ENCODE measurements at regions not wholly inside any gene's neighbourhood (a gene's known extent, or its start where the extent isn't known, plus 50 kb on each side); places are given as distances from the start of the nearest gene placed in this dataset.

DNA sequence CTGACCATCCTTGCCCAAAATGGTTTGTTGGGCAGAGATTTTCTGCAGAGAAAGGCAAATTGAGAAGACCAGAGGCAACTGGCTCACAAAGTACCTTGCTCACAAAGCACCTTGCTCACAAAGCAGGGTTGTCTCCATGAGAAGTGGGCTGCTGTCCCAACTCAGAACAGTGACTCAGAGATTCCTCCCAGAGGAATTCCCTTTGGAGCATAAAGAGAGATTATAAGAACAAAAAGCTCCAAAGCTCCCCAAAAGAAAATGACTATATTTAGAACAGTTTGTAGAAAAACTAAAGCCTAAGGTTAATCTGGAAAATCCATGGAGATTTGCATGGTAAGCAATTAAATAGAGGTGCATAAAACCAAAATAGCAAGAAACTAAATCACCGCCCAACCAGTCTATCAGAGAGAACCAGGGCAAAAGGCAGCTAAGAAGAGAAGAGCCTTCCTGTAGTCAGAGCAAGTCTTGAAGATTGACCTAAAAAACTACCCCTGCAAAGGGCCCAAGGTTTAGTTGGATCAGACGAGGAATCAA lies 731.4 kb downstream of the FAT4 start:
- intact Hi-C loops (cut with DNase I; ENCODE audit: low total_unique reads): no loop called here
- WGBS, 5 donors: 49 to 100% (median 61%) methylated on average over 2 of the region's 2 CpGs
- Histone ChIP-seq H3K36me3 (no peaks in the 10 kb centered on the region), H3K4me1 (no peaks in the 10 kb centered on the region), H3K4me3 (no peak overlapping the region), H3K27ac (no peak overlapping the region), H3K27me3 (replicated peaks in 1 of 7) (no peaks in the 10 kb centered on the region), H3K9me3 (peaks cover 0 to 8% (median 0%) of the 10 kb centered on the region in 8 donors)
- TF ChIP-seq POLR2A (IDR thresholded peaks at IDR 0.05) (no peak), POLR2AphosphoS5 (IDR thresholded peaks at IDR 0.05) (no peak)
- TF ChIP-seq, protein P1, sequence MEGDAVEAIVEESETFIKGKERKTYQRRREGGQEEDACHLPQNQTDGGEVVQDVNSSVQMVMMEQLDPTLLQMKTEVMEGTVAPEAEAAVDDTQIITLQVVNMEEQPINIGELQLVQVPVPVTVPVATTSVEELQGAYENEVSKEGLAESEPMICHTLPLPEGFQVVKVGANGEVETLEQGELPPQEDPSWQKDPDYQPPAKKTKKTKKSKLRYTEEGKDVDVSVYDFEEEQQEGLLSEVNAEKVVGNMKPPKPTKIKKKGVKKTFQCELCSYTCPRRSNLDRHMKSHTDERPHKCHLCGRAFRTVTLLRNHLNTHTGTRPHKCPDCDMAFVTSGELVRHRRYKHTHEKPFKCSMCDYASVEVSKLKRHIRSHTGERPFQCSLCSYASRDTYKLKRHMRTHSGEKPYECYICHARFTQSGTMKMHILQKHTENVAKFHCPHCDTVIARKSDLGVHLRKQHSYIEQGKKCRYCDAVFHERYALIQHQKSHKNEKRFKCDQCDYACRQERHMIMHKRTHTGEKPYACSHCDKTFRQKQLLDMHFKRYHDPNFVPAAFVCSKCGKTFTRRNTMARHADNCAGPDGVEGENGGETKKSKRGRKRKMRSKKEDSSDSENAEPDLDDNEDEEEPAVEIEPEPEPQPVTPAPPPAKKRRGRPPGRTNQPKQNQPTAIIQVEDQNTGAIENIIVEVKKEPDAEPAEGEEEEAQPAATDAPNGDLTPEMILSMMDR (IDR thresholded peaks at IDR 0.05 in 8 of 11, conservative IDR thresholded peaks at IDR 0.05 in 3 of 11): no peak
- DNase-seq: no peak

DNA sequence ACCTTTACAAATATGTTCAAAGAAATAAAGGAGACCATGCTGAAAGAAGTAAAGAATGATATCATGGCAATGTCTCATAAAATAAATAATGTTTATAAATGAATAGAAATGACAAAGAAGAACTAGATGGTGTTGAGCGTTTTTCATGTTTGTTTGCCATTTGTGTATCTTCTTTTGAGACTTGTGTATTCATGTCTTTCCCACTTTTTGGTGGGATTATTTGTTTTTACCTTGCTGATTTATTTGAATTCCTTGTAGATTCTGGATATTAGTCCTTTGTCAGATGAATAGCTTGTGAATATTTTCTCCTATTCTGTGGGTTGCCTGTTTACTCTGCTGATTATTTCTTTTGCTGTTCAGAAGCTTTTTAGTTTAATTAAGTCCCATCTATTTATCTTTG lies 732.4 kb downstream of the FAT4 start:
- Histone ChIP-seq H3K36me3 (no peaks in the 10 kb centered on the region), H3K4me1 (no peaks in the 10 kb centered on the region), H3K9me3 (peaks cover 0 to 8% (median 0%) of the 10 kb centered on the region in 8 donors), H3K4me3 (no peak overlapping the region), H3K27me3 (replicated peaks in 1 of 7) (no peaks in the 10 kb centered on the region), H3K27ac (no peak overlapping the region)
- 72 to 86% (median 75%) methylated on average over 1 of the region's 1 CpG for WGBS, 5 donors
- intact Hi-C loops (cut with DNase I; ENCODE audit: low total_unique reads): no loop called here
- no peak for DNase-seq
- TF ChIP-seq POLR2A (IDR thresholded peaks at IDR 0.05): no peak
- TF ChIP-seq, protein P1 (IDR thresholded peaks at IDR 0.05 in 8 of 11, conservative IDR thresholded peaks at IDR 0.05 in 3 of 11): no peak
- no peak for TF ChIP-seq POLR2AphosphoS5 (IDR thresholded peaks at IDR 0.05)

DNA sequence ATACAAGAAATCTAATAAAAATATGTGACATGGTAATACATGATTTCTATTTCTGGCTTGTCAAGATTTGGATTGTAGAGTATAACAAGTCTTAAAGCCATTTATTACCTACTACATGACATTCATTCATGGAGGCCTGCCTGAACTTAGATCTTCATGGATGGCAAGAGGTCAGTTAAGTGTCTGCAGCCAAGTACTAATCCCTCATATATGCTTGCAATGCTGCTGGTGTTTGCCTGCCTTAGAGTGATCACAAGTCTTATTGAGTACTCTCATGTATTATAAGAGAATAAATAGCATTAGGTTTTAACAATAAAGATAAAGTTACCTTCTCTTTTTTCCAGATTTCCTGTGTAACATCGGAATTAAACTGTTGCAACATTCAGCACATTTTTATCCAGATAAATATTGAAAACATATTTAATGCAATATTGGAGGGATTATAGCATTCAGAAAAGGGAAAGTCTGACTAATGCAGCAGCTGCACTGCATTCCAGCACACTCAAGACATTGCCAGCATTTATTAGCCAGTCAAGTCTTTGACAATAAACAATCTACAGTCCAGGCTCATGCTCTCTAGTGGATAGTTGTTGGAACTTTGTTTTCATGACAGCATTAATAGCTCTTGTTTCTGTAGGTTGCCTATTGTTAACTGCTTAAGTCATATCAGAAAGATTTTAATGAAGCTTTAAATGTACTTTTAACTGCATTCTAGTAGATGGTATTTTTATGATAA lies 737.1 kb downstream of the FAT4 start:
- Histone ChIP-seq H3K4me1 (no peaks in the 10 kb centered on the region), H3K36me3 (no peaks in the 10 kb centered on the region), H3K9me3 (peaks cover 0 to 7% (median 0%) of the 10 kb centered on the region in 8 donors), H3K27ac (no peak overlapping the region), H3K4me3 (no peak overlapping the region), H3K27me3 (replicated peaks in 1 of 7) (no peaks in the 10 kb centered on the region)
- 66 to 87% (median 74%) methylated on average over 1 of the region's 1 CpG for WGBS, 5 donors
- intact Hi-C loops (cut with DNase I; ENCODE audit: low total_unique reads): no loop called here
- no peak for DNase-seq
- TF ChIP-seq POLR2AphosphoS5 (IDR thresholded peaks at IDR 0.05) (no peak), POLR2A (IDR thresholded peaks at IDR 0.05) (no peak)

DNA sequence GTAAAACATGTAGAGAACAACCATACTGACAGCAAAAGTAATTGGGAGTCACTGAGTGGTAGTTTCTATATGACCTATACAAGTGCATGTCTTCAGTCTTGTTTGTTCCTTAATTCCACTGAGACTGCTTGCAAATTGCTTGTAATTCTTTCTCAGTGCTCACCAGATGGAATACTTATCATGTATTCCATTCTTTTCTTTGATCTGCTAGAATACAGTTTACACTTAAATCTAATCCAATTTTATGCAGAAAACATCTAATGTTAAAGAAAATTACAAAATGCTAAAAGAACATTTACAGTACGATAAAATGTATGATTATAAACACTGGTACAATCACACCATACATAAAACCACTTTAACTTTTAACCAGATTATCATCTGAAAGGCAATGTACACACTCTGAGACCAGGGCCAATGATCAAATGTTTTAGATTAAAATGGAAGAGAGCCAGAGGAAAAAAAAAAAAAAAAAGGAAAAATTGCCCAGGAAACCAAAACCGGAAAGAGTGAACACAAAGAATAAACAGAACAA lies 741.4 kb downstream of the FAT4 start:
- TF ChIP-seq POLR2AphosphoS5 (IDR thresholded peaks at IDR 0.05) (no peak), POLR2A (IDR thresholded peaks at IDR 0.05) (no peak)
- TF ChIP-seq, protein P1 (IDR thresholded peaks at IDR 0.05 in 8 of 11, conservative IDR thresholded peaks at IDR 0.05 in 3 of 11): no peak
- Histone ChIP-seq H3K27ac (no peak overlapping the region), H3K4me1 (no peaks in the 10 kb centered on the region), H3K27me3 (replicated peaks in 1 of 7) (no peaks in the 10 kb centered on the region), H3K9me3 (peaks cover 0 to 3% (median 0%) of the 10 kb centered on the region in 8 donors), H3K36me3 (no peaks in the 10 kb centered on the region), H3K4me3 (no peak overlapping the region)
- intact Hi-C loops (cut with DNase I; ENCODE audit: low total_unique reads): no loop called here
- WGBS, 5 donors: 40 to 61% (median 44%) methylated on average over 2 of the region's 2 CpGs
- no peak for DNase-seq

All from spleen (tissue), 11 donors.